Type B pancreatic cell (in vitro differentiated cells): ENCODE measurements at regions not wholly inside any gene's neighbourhood (a gene's known extent, or its start where the extent isn't known, plus 50 kb on each side); places are given as distances from the start of the nearest gene placed in this dataset.

ENCODE experiments used
- DNase-seq: peaks from one replicate; pipeline ENCODE4 v3.0.0; 2021; ENCODE audit warnings: mixed read lengths; ENCODE audit not compliant: unreplicated experiment; ENCODE audit errors: extremely low spot score
- H3K27ac Mint-ChIP-seq: 2 replicates; pipeline ENCODE4 v1.8.0; 2021; ENCODE audit warnings: mild to moderate bottlenecking, mixed read lengths
- H3K27me3 Mint-ChIP-seq: 2 replicates; pipeline ENCODE4 v1.8.0; 2021; ENCODE audit warnings: mixed read lengths
- H3K36me3 Mint-ChIP-seq: 2 replicates; pipeline ENCODE4 v1.8.0; 2021; ENCODE audit warnings: mixed read lengths
- H3K4me1 Mint-ChIP-seq: one replicate; pipeline ENCODE4 v1.8.0; 2021; ENCODE audit warnings: mixed read lengths; ENCODE audit not compliant: unreplicated experiment
- H3K4me3 Mint-ChIP-seq: 2 replicates; pipeline ENCODE4 v1.8.0; 2021; ENCODE audit warnings: mild to moderate bottlenecking, mixed read lengths
- H3K9me3 Mint-ChIP-seq: 2 replicates; pipeline ENCODE4 v1.8.0; 2021; ENCODE audit warnings: mixed read lengths
- TF ChIP-seq, protein P1 (sequence below): fragments of 200-600 bp; sonication (generic); conservative IDR thresholded peaks from 2 replicates; pipeline ENCODE4 v1.5.0; 2021; ENCODE audit warnings: antibody characterized with exemption, mild to moderate bottlenecking

DNA sequence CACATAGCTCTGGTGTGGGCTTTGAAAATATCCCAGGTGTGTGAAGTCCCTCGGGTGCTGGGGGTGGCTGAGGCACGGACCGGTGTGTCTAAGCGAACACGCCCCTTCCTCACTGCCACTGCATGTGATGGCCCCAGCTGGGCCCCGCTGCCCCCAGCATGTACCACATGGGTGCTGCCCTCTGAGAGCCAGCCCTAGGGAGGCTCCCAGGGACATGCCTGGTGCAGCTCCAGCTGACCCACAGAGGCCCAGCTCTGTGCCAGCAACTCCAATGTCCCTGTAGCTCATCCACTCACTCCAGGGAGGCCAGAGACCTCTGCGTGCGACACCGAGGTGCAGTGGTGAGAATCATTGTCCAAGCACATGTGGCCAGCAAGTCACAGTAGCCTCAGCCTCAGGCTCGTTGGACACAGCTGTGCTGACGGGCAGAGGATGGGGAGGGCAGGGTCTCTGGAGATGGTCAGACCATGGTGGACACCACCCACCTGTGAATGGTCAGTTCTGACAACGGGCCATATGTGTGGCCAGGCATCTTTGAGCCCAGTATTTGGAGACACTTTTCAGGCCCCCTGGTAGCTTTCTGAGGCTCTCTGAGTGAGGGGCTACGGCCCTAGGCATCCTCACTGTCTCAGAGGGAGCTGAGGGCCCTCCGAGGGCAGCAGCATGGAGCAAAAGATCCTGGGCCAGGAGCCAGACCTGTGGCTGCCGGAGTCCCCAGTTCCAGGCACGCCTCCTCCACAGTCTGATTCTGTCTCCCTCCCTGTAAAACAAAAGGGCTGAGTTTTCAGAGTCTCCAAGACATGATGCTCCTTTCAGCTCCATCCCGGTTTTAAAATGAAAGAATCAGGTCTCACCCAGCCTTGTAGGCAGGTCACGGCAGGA, 220.7 kb downstream of the NDUFA10 start:
- Mint-ChIP-seq H3K9me3 (peaks cover 6% of the 10 kb centered on the region), H3K4me3 (no peak overlapping the region), H3K27ac (no peak overlapping the region), H3K4me1 (peaks cover 7% of the 10 kb centered on the region), H3K36me3 (no peaks in the 10 kb centered on the region), H3K27me3 (peaks cover 10% of the 10 kb centered on the region)
- peak; percentile 58 for DNase-seq
- TF ChIP-seq, protein P1, sequence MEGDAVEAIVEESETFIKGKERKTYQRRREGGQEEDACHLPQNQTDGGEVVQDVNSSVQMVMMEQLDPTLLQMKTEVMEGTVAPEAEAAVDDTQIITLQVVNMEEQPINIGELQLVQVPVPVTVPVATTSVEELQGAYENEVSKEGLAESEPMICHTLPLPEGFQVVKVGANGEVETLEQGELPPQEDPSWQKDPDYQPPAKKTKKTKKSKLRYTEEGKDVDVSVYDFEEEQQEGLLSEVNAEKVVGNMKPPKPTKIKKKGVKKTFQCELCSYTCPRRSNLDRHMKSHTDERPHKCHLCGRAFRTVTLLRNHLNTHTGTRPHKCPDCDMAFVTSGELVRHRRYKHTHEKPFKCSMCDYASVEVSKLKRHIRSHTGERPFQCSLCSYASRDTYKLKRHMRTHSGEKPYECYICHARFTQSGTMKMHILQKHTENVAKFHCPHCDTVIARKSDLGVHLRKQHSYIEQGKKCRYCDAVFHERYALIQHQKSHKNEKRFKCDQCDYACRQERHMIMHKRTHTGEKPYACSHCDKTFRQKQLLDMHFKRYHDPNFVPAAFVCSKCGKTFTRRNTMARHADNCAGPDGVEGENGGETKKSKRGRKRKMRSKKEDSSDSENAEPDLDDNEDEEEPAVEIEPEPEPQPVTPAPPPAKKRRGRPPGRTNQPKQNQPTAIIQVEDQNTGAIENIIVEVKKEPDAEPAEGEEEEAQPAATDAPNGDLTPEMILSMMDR, result no peak

DNA sequence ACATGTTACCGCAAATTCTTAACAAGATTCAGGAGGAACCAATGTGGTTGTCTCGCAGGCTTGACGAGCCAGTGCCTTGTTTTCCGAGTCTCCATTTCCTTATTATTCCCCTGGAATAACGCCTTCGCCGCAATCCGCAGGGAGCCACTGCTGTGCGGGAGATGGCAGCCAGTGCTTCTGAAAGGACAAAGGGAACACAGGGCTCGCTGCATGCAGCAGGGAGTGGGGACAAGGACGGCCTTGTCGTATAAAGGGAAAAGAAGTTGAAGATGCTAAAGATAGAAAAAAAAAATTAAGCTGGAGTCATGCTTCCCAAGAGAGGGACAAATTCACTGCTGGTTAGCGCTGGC, 221.4 kb downstream of the NDUFA10 start:
- TF ChIP-seq, protein P1, result no peak
- H3K4me3 Mint-ChIP-seq, result no peak overlapping the region
- H3K36me3 Mint-ChIP-seq, result no peaks in the 10 kb centered on the region
- H3K9me3 Mint-ChIP-seq, result peaks cover 6% of the 10 kb centered on the region
- no peak overlapping the region for H3K27ac Mint-ChIP-seq
- peaks cover 7% of the 10 kb centered on the region for H3K4me1 Mint-ChIP-seq
- peaks cover 10% of the 10 kb centered on the region for H3K27me3 Mint-ChIP-seq
- DNase-seq, result peak; percentile 42

DNA sequence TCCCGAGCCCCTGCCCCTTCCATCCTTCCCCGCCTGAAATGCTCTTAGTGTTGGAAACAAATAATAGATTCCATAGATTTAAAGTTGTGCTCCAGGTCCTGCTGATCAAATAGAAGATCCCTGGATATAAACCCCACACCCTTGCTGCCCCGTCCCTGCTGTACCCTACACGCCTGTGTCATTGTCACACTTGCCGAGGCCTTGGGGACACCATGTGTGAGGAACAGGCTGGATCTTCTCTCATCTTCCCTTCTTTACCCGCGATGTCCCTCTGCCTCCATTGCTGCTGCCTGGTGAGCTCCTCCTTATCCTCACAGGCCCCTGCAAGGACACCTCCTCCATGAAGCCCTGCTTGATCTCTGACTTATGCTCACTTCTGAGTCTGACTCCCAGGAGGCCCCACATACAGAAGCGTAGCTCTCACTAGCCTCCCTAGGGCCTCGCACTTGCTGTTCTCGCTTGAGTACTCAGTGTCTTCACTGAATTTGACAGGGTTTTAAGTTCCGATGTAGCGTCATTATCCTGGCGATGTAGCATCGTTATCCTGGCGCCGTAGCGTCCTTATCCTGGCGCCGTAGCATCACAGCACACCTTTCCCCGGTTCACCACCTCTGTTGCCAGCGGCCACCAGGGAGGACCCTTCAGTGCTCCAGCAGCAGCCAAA, 221.9 kb downstream of the NDUFA10 start:
- TF ChIP-seq, protein P1, result no peak
- peaks cover 6% of the 10 kb centered on the region for H3K9me3 Mint-ChIP-seq
- H3K4me3 Mint-ChIP-seq, result no peak overlapping the region
- H3K27me3 Mint-ChIP-seq, result peaks cover 10% of the 10 kb centered on the region
- H3K4me1 Mint-ChIP-seq, result peaks cover 7% of the 10 kb centered on the region
- no peaks in the 10 kb centered on the region for H3K36me3 Mint-ChIP-seq
- peak; percentile 36 for DNase-seq
- H3K27ac Mint-ChIP-seq, result no peak overlapping the region

DNA sequence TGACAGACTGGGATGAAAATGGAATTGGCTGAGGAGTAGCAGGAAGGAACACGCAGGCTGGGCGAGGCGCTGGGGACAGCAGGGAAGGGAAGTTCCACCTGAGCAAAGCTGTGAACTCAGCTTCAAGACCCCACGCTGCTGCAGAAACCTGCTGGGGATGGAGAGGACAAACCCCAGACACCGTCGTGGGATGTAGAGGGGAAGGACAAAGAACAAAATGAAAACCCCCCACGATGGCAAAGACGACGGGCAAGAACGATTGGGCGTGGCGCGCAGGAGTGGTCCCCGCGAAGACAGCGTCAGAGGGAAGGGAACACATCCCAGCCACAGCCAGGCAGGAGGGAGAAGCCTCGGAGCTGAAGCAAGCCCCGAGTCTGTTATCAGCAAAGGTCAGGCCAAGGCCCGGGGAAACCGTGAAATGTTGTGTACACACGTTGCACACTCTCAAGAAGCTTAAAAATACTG, 222.9 kb downstream of the NDUFA10 start:
- H3K9me3 Mint-ChIP-seq, result peaks cover 6% of the 10 kb centered on the region
- H3K4me3 Mint-ChIP-seq, result no peak overlapping the region
- TF ChIP-seq, protein P1, result no peak
- H3K36me3 Mint-ChIP-seq, result no peaks in the 10 kb centered on the region
- peaks cover 6% of the 10 kb centered on the region for H3K27me3 Mint-ChIP-seq
- DNase-seq, result peak; percentile 50
- peaks cover 7% of the 10 kb centered on the region for H3K4me1 Mint-ChIP-seq
- no peak overlapping the region for H3K27ac Mint-ChIP-seq

DNA sequence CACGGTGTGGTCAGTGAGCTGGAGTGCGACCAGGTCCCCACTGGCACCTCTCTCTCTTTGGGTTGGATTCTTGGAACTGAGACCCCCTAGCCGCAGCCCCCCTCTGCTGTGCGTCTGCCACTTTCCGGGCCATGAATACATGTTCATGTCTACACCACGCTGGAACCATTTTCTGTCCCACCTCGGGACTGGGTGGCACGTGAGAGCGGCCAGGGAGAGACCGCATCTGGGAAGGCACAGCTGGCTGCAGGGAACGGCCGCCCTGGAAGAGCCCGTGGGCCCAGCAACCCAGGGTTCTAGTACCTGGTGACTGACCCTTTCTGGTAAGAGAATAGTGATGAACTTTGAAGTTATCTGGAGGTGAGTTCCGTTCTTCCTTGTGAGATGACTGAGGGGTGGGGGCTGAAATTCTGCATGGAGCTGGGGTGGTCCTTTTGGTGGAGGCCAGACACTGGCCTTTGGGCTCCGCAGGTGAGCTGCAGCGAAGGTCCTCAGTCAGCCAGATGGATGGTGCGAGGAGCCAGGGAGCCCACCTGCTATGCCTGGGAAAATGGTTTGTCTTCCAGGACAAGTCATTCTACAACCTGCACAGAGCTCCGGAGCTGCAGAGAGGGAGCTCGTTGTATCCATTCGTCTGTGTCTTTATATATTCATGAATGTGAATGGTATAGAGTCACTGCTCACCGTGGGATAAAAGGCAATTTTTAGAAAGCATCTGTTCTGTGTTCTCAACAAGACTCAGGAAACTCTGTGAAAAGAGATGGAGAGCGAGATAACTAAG, 223.5 kb downstream of the NDUFA10 start:
- H3K27ac Mint-ChIP-seq, result no peak overlapping the region
- H3K4me1 Mint-ChIP-seq, result peaks cover 7% of the 10 kb centered on the region
- TF ChIP-seq, protein P1, result no peak
- no peak overlapping the region for H3K4me3 Mint-ChIP-seq
- H3K36me3 Mint-ChIP-seq, result no peaks in the 10 kb centered on the region
- peaks cover 6% of the 10 kb centered on the region for H3K9me3 Mint-ChIP-seq
- H3K27me3 Mint-ChIP-seq, result peaks cover 6% of the 10 kb centered on the region
- no peak for DNase-seq
